NCI-H526 (cell line): ENCODE measurements at regions not wholly inside any gene's neighbourhood (a gene's known extent, or its start where the extent isn't known, plus 50 kb on each side); places are given as distances from the start of the nearest gene placed in this dataset.

Source experiments
- DNase-seq, 2 experiments: peaks; one replicate each; lab custom pipeline; 2025; lab: John Stamatoyannopoulos, UW

DNA sequence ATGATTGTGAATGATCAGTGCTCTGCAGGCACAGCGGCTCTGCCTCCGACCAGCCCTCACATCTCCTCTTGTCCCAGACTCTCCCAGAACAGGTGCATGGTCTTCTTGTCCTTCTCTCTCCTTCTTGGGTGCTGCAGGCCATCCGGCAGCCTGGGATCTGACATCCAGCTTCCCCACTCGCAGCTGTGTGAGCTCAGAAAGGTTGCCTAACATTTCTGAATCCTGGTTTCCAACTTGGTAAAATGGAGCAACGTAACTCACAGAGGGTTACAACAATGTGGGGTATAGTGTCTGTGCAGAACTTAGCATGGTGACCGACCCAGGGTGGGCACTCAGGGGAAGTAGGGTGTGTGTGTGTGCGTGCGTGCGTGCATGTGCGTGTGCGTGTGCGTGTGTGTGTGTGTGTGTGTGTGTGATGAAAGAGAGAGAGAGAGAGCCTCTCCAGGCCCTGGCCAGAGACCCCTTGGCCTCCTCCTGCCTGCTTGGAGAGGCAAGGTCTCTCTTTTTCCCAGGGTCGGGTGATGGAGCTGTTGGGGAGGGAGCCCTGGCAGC, 110.1 kb downstream of the SNX5 start:
- DNase-seq = no peak

- no peak for DNase-seq
These were observed 110.8 kb downstream of the SNX5 start for GRCh38 chr20:17857639-17858449.

DNA sequence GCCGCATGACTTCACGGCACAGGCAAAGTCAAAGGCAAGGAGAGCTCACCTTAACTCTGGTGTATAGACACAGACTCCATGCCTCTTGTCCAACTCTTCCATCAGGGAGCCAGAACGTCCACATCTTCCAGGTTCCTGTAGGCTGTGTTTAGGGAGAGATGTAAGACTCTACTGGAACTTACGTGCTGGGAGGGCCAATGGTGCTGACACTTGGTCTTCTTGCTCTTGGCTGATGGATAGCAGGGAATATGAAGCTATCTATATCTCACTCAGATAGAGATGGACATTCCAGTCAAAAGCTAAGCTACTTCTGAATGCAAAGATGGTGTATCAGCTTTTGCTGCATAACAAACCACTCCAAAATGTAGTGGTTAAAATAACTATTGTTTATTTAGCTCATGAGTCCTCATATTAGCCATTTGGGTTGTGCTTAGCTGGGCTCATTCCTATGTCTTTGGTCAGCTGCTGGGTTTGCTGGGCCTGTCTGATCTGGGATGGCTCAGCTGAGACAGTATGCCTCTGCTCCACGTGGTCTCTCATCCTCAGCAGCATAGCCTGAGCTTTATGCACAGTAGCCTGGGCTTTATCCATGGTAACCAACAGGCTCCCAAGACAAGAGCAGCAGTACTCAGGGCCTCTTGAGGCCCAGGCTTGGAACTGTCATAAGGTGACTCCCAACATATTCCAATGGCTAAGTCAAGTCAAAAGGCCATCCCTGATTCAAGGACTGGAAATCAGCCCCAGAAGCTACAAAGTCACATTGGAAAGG, 111.6 kb downstream of the SNX5 start:
- DNase-seq = no peak

DNA sequence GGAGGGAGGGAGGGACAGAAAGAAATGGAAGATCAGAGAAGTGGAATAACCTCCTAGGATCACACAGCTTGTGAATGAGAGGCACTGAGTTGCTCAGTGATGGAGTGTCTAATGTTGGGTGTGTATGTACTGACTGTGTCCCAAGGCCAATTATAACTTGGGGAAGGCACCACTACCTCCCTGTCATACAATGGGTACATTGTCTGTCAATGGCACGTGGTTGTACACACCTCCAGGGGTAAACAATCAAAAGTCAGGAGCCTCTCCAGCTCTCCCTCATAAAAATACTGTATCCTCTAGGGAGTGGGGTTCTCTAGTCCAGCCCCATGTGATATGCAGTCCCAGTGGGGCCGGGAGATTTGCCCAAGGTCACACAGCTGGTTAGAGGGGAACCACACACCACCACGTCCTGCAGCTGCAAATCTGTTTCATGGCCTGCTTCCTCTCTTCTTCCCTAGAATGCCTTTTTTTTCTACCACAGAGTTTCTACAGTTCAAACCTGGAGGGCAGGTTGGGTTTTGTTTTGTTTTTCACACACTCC, 112.5 kb downstream of the SNX5 start:
- peak; percentile 91 to 93 for DNase-seq

DNA sequence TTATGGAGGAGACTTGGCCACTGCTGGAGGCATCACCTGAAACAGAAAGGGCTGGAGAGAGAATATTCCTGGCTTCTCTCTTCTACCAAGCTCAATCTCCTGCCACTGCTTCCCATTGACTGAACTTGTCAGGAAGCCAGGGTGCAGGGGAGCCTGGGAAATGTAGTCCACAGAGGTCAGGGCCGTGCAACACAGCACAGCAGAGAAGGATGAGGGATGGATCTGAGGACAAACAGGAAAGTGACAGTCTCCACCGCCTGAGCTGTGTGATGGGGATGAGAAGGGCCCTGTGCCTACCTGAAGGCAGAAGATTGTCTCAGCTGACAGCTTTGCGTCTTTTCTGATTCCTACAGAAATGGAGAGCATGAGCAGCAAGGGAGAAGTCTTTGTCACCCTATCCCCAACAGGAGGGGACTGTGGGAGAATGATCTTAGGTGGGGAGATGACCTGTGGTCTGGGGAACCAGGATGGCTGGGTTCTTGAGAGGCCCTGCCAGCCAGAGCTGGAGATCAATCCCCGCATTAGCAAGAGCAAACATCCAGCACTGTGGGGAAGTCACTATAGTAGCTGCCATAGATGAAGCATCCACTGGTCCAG, 114.2 kb downstream of the SNX5 start:
- DNase-seq = peak; percentile 14 to 65

GRCh38 chr20:17852323-17852722, 116.3 kb downstream of the SNX5 start:
- no peak for DNase-seq

DNA sequence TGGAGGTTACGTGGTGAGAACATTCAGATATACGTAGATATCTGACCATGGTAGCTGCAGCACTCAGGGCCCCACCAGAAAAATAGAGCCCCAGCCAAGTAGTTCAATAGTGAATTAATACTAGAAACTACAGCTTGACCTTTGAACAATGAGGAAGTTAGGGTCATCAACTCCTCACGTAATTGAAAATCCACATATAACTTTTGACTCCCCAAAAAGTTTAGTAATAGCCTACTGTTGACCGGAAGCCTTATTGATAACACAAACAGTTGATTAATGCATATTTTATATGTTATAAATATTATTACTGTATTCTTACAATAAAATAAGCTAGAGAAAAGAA, 117.9 kb downstream of the SNX5 start:
- no peak for DNase-seq

GRCh38 chr20:17849901-17850683, 118.5 kb downstream of the SNX5 start:
- peak in 1 of 2 experiments; percentile 60 for DNase-seq

DNA sequence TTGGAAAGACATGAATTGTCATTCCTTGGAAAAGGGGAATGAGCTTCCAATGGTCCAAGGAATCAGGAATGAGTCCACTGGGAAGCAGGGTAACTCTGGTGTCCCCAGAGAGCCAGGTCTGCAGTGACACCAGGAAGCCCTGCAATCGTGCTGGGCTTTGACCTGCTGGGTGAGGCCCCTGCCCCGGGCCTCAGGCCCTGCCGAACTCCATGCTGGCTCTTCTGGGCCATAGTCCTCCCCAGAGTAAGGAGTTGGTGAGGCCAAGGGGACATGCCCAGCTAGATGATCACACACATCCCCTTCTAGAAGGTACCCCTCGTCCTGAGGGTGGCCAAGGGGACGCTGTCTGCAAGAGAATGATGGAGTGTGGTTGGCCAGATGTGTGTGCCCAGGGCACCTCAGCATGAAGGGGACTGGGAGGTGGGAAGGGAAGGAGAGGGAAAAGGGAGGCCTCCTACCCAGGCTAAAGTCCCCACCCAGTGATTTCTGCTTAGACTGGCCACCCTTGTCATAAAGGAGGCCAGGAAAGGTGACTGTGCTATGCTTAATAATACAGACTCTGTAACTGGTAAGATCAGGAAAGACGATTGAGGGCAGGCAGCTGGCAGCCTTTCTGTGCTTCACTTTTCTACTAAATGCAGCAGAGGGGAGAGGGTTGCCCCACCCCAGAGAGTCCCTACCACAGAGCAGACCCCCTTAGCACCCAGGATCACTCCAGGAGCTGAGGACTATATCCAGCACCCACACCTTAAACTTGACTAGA, 119.3 kb downstream of the SNX5 start:
- DNase-seq = no peak

DNA sequence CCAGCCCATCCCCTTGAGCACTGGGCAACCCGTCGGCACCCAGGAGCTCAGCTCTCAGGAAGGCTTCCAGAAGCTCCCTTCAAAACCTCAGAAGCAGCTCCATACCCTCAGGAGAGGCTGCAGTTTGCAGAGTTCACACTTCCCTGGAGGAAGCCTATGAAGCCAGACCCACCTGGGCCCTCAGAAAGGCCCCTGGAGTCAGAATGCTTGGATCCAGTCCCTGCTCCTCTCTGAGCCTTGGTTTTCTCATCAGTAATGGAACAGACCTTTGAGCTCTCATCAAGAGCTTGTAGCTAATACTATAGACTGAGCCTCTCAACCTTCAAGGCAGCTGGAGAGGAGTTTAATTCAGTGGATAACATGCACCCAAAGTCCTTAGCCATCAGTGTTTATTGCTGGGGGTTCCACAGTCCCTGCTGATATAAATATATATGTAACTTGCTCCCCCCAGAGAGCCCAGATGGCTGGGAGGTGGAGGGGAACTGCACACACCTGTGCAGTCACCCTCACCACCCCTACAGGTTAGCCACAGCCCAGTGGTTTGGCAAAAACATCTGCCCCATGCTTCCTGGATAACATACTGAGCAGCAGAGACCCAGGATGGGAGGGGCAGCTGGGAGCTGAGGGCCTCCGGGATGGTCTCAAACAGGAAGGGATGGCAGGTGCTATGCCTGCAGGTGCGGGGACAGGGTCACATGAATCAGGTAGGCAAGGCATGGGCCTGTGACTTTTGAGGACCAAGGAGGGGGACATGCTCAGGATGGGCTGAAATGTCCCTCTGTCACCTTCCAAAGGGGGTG, 120.1 kb downstream of the SNX5 start:
- DNase-seq = peak in 1 of 2 experiments; percentile 22

- no peak for DNase-seq
These were observed 122.7 kb downstream of the SNX5 start for GRCh38 chr20:17845701-17846475.

DNA sequence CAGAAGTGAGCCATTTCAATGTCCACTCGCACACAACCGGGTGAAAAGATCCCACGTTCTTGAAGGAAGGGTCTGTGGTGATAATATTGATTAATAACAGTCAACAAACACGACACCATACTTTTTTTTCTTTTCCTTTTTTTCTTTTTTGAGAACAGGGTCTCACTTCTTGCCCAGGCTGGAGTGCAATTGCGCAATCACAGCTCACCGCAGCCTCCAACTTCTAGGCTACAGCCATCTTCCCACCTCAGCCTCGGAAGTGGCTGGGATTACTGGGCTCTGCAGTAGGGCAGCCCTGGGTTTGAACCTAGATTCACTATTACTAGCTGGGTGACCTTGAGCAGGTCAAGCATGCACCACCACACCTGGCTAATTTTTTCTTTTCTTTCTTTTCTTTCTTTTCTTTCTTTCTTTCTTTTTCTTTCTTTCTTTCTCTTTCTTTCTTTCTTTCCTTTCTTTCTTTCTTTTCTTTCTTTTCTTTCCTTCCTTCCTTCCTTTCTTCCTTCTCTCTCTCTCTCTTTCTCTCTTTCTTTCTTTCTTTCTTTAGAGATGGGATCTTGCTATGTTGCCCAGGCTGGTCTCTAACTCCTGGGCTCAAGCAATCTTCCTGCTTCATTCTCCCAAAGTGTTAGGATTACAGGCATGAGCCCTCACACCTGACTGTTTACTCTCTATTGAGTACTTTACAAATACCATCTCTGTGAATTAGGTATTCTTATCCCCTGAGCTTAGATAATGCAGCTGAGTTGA, 123.9 kb downstream of the SNX5 start:
- no peak for DNase-seq

GRCh38 chr20:17844133-17844429, 124.5 kb downstream of the SNX5 start:
- no peak for DNase-seq

DNA sequence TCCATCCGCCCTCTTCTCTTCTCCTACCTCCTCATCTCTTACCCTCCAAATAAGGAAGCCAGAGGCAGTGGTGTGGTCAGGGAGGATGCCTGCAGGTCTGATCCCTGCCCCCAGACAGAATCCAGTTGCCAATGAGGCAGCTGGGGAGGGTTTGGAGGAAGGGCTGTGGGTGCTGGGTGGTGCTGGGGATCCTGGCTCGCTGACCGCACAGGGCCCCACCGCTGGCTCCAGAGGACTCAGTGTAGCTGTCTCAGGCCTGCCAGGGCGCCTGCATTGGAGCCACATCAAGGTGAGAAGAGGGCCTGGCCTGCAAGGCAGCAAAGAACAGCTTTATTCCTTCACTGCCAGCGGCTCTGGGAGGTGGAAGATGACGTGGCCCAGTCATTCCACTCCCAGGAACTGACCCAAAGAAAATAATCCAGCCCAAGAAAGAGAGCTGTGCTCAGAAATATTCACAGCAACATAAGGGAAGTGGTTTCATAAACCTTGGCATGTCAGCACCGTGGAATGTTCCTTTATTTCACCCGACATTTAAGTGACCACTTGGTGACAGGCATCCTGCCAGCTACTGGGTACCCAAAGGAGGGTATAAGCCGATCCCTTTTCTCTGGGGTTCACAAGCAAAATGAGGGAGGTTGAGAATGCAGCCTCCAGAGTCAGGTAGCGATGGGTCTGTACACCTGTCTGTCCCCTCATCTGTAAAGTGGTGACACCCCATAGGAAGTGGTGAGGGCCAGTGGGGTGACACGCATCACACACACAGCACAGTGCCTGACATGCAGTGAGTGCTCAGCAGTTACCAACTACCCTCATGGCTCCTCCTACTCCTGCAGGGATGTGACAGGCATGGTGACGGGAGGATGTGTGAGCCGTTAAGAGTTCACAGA, 125.1 kb downstream of the SNX5 start:
- DNase-seq = no peak

- DNase-seq = no peak
These were observed 126.8 kb downstream of the SNX5 start for GRCh38 chr20:17841751-17842215.

- DNase-seq = no peak
These were observed 128.2 kb downstream of the SNX5 start for GRCh38 chr20:17840423-17840822.

- DNase-seq = no peak
These were observed 129.7 kb downstream of the SNX5 start for GRCh38 chr20:17838921-17839320.

- DNase-seq = no peak
These were observed 131.4 kb downstream of the SNX5 start for GRCh38 chr20:17837179-17837578.
